ENCODE measurements at regions not wholly inside any gene's neighbourhood (a gene's known extent, or its start where the extent isn't known, plus 50 kb on each side); places are given as distances from the start of the nearest gene placed in this dataset.

- no peak for TF ChIP-seq POLR2A (IDR thresholded peaks at IDR 0.05)
- no peak for TF ChIP-seq CTCF (IDR thresholded peaks at IDR 0.05)
Observed at GRCh38 chr2:113357071-113357470, 78.3 kb upstream of the PAX8 start.
